Type B pancreatic cell (in vitro differentiated cells): ENCODE measurements at regions not wholly inside any gene's neighbourhood (a gene's known extent, or its start where the extent isn't known, plus 50 kb on each side); places are given as distances from the start of the nearest gene placed in this dataset.
"Not testable (repeated sequence)": the region's sequence is repeated elsewhere in the genome, so short reads cannot be mapped to it uniquely, and the experiment has no call there.

Source experiments
- DNase-seq: peaks from one replicate; pipeline ENCODE4 v3.0.0; 2021; ENCODE audit warnings: mixed read lengths; ENCODE audit not compliant: unreplicated experiment; ENCODE audit errors: extremely low spot score
- H3K27ac Mint-ChIP-seq: 2 replicates; pipeline ENCODE4 v1.8.0; 2021; ENCODE audit warnings: mild to moderate bottlenecking, mixed read lengths
- H3K27me3 Mint-ChIP-seq: 2 replicates; pipeline ENCODE4 v1.8.0; 2021; ENCODE audit warnings: mixed read lengths
- H3K36me3 Mint-ChIP-seq: 2 replicates; pipeline ENCODE4 v1.8.0; 2021; ENCODE audit warnings: mixed read lengths
- H3K4me1 Mint-ChIP-seq: one replicate; pipeline ENCODE4 v1.8.0; 2021; ENCODE audit warnings: mixed read lengths; ENCODE audit not compliant: unreplicated experiment
- H3K4me3 Mint-ChIP-seq: 2 replicates; pipeline ENCODE4 v1.8.0; 2021; ENCODE audit warnings: mild to moderate bottlenecking, mixed read lengths
- H3K9me3 Mint-ChIP-seq: 2 replicates; pipeline ENCODE4 v1.8.0; 2021; ENCODE audit warnings: mixed read lengths
- CTCF ChIP-seq: fragments of 200-600 bp; sonication (generic); conservative IDR thresholded peaks from 2 replicates; pipeline ENCODE4 v1.5.0; 2021; ENCODE audit warnings: antibody characterized with exemption, mild to moderate bottlenecking

- H3K4me3 Mint-ChIP-seq: no peak overlapping the region
- no peaks in the 10 kb centered on the region for H3K4me1 Mint-ChIP-seq
- H3K27ac Mint-ChIP-seq: no peak overlapping the region
Observed at GRCh38 chrX:1821846-1822245, 207.0 kb downstream of the ASMT start.

GRCh38 chrX:1824855-1825254 lies 210.0 kb downstream of the ASMT start:
- Mint-ChIP-seq H3K9me3 (no peaks in the 10 kb centered on the region), H3K36me3 (no peaks in the 10 kb centered on the region), H3K27ac (no peak overlapping the region), H3K4me1 (no peaks in the 10 kb centered on the region), H3K4me3 (no peak overlapping the region), H3K27me3 (no peaks in the 10 kb centered on the region)
- DNase-seq: no peak
- TF ChIP-seq CTCF: no peak

More at GRCh38 chrX:1821846-1822245, 207.0 kb downstream of the ASMT start:
- H3K9me3 Mint-ChIP-seq: no peaks in the 10 kb centered on the region
- DNase-seq: no peak
- no peaks in the 10 kb centered on the region for H3K27me3 Mint-ChIP-seq
- no peak for TF ChIP-seq CTCF
- H3K36me3 Mint-ChIP-seq: no peaks in the 10 kb centered on the region

DNA sequence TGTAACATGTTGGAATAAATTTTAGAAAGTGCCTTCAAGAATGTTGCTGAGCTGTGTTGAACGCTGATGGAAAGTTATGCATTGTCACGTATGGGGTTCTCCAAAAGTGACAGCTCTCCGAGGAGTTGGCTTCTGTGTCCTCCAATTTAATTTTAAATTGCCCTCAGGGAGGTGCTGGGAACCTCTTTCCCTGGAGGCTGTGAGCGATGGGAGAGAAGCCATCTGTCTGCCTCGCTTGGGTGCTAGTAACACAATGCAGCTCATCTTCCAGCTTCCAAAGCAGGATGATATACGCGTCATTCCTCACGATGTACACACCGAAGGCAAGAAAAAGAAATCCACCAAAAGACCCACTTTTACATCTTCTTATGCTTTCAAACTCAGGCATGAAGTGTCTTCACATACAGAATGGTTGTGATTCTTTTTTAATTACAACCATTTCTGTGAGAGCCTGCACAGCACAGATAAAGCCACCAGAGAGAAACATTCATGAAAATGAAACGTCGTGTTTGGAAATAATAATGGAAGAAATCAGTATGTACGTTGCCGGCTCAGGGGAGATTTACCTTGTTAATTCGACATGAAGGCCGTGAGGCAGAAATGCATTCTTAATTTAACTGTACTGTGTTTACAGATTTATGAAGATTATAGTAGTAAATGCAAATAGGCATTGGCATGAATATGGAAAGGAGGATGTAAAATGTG lies 218.9 kb downstream of the ASMT start:
- Mint-ChIP-seq H3K9me3 (no peaks in the 10 kb centered on the region), H3K4me1 (no peaks in the 10 kb centered on the region), H3K4me3 (no peak overlapping the region), H3K36me3 (no peaks in the 10 kb centered on the region), H3K27ac (no peak overlapping the region), H3K27me3 (peaks cover 4% of the 10 kb centered on the region)
- no peak for TF ChIP-seq CTCF
- no peak for DNase-seq

GRCh38 chrX:1835056-1835455 lies 220.2 kb downstream of the ASMT start:
- no peak overlapping the region for H3K27ac Mint-ChIP-seq
- peaks cover 4% of the 10 kb centered on the region for H3K27me3 Mint-ChIP-seq
- no peaks in the 10 kb centered on the region for H3K9me3 Mint-ChIP-seq
- H3K4me1 Mint-ChIP-seq: no peaks in the 10 kb centered on the region
- no peak for TF ChIP-seq CTCF
- H3K36me3 Mint-ChIP-seq: no peaks in the 10 kb centered on the region
- H3K4me3 Mint-ChIP-seq: no peak overlapping the region
- DNase-seq: no peak

DNA sequence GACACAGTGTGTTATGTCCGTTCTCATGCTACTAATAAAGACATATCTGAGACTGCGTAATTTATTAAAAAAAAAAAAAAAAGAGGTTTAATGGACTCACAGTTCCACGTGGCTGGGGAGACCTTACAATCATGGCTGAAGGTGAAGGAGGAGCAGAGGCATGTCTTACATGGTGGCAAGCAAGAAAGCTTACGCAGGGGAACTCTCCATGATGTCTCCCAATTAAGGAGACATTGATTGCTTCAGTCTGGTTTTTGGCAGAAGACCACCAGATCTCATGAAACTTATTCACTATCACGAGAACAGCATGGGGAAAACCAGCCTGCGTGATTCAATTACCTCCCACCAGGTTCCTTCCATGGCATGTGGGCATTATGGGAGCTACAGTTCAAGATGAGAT lies 221.8 kb downstream of the ASMT start:
- Mint-ChIP-seq H3K36me3 (no peaks in the 10 kb centered on the region), H3K4me3 (no peak overlapping the region), H3K4me1 (no peaks in the 10 kb centered on the region), H3K9me3 (no peaks in the 10 kb centered on the region), H3K27me3 (peaks cover 4% of the 10 kb centered on the region), H3K27ac (no peak overlapping the region)
- DNase-seq: no peak
- no peak for TF ChIP-seq CTCF

- no peak overlapping the region for H3K4me3 Mint-ChIP-seq
- H3K9me3 Mint-ChIP-seq: no peaks in the 10 kb centered on the region
- no peaks in the 10 kb centered on the region for H3K36me3 Mint-ChIP-seq
- H3K27me3 Mint-ChIP-seq: no peaks in the 10 kb centered on the region
- no peak for TF ChIP-seq CTCF
- DNase-seq: no peak
- no peaks in the 10 kb centered on the region for H3K4me1 Mint-ChIP-seq
- no peak overlapping the region for H3K27ac Mint-ChIP-seq
Observed at GRCh38 chrX:1841746-1842145, 226.9 kb downstream of the ASMT start.

- not testable (repeated sequence) for H3K27me3 Mint-ChIP-seq, H3K4me3 Mint-ChIP-seq, H3K36me3 Mint-ChIP-seq, H3K9me3 Mint-ChIP-seq, H3K27ac Mint-ChIP-seq, DNase-seq, H3K4me1 Mint-ChIP-seq
Observed at GRCh38 chrX:1847000-1847399, 232.1 kb downstream of the ASMT start.

DNA sequence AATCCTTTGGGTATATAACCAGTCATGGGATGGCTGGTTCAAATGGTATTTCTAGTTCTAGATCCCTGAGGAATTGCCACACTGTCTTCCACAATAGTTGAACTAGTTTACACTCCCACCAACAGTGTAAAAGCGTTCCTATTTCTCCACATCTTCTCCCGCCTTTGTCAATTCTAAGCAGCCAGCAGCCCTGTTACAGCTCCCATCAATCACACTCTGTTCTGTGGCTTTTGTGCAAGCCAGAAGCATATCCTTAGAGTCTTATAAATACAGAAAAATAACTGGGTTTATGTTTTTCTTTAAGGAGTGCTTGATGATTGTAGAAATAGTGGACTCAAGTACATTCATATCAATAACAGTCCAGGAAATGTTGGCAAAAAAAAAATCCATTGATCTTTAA lies 232.9 kb downstream of the ASMT start:
- not testable (repeated sequence) for H3K27ac Mint-ChIP-seq, H3K4me1 Mint-ChIP-seq, DNase-seq, H3K9me3 Mint-ChIP-seq, H3K4me3 Mint-ChIP-seq, H3K27me3 Mint-ChIP-seq, H3K36me3 Mint-ChIP-seq
